Mesothelial cell of epicardium (in vitro differentiated cells): ENCODE measurements at regions not wholly inside any gene's neighbourhood (a gene's known extent, or its start where the extent isn't known, plus 50 kb on each side); places are given as distances from the start of the nearest gene placed in this dataset.

ENCODE experiments used
- DNase-seq, 2 experiments: peaks; one replicate each; pipeline ENCODE4 v3.0.0; 2021; ENCODE audit warnings: low spot score in 2 of 2; ENCODE audit not compliant: unreplicated experiment in 2 of 2
- H3K27ac Mint-ChIP-seq: 2 replicates; pipeline ENCODE4 v1.8.0; 2021; ENCODE audit warnings: mixed read lengths
- H3K27me3 Mint-ChIP-seq: 2 replicates; pipeline ENCODE4 v1.8.0; 2021; ENCODE audit warnings: low read depth, mixed read lengths
- H3K36me3 Mint-ChIP-seq: 2 replicates; pipeline ENCODE4 v1.8.0; 2021; ENCODE audit warnings: mixed read lengths
- H3K4me1 Mint-ChIP-seq: 2 replicates; pipeline ENCODE4 v1.8.0; 2021; ENCODE audit warnings: mixed read lengths
- H3K4me3 Mint-ChIP-seq: 2 replicates; pipeline ENCODE4 v1.8.0; 2021; ENCODE audit warnings: mild to moderate bottlenecking, moderate library complexity, mixed read lengths
- H3K9me3 Mint-ChIP-seq: 2 replicates; pipeline ENCODE4 v1.8.0; 2021; ENCODE audit warnings: mixed read lengths
- CTCF ChIP-seq: fragments of 200-600 bp; sonication (generic); IDR thresholded peaks from one replicate; pipeline ENCODE4 v1.5.0; 2021; ENCODE audit warnings: antibody characterized with exemption; ENCODE audit not compliant: unreplicated experiment

- peaks cover 2% of the 10 kb centered on the region for H3K4me1 Mint-ChIP-seq
- no peaks in the 10 kb centered on the region for H3K27me3 Mint-ChIP-seq
- no peaks in the 10 kb centered on the region for H3K9me3 Mint-ChIP-seq
- no peak for DNase-seq
- no peak overlapping the region for H3K27ac Mint-ChIP-seq
- H3K4me3 Mint-ChIP-seq, result no peak overlapping the region
- TF ChIP-seq CTCF, result no peak
- H3K36me3 Mint-ChIP-seq, result no peaks in the 10 kb centered on the region
Measured at GRCh38 chr7:52269669-52270068, 765.8 kb upstream of the POM121L12 start.

GRCh38 chr7:52261057-52261456, 774.4 kb upstream of the POM121L12 start:
- no peak overlapping the region for H3K27ac Mint-ChIP-seq
- H3K9me3 Mint-ChIP-seq, result peaks cover 6% of the 10 kb centered on the region
- DNase-seq, result no peak
- no peaks in the 10 kb centered on the region for H3K4me1 Mint-ChIP-seq
- no peaks in the 10 kb centered on the region for H3K27me3 Mint-ChIP-seq
- no peak overlapping the region for H3K4me3 Mint-ChIP-seq
- H3K36me3 Mint-ChIP-seq, result no peaks in the 10 kb centered on the region
- no peak for TF ChIP-seq CTCF

- Mint-ChIP-seq H3K27ac (no peak overlapping the region), H3K4me1 (no peaks in the 10 kb centered on the region), H3K36me3 (no peaks in the 10 kb centered on the region), H3K4me3 (no peak overlapping the region), H3K27me3 (no peaks in the 10 kb centered on the region), H3K9me3 (peaks cover 6% of the 10 kb centered on the region)
- no peak for TF ChIP-seq CTCF
- DNase-seq, result no peak
Measured at GRCh38 chr7:52260046-52260665, 775.3 kb upstream of the POM121L12 start.

GRCh38 chr7:52257890-52258289, 777.5 kb upstream of the POM121L12 start:
- H3K36me3 Mint-ChIP-seq, result no peaks in the 10 kb centered on the region
- H3K4me1 Mint-ChIP-seq, result no peaks in the 10 kb centered on the region
- TF ChIP-seq CTCF, result no peak
- peaks cover under 1% of the 10 kb centered on the region for H3K9me3 Mint-ChIP-seq
- H3K27me3 Mint-ChIP-seq, result no peaks in the 10 kb centered on the region
- DNase-seq, result no peak
- H3K27ac Mint-ChIP-seq, result no peak overlapping the region
- no peak overlapping the region for H3K4me3 Mint-ChIP-seq

- Mint-ChIP-seq H3K4me1 (no peaks in the 10 kb centered on the region), H3K27ac (no peak overlapping the region), H3K4me3 (no peak overlapping the region), H3K36me3 (no peaks in the 10 kb centered on the region), H3K27me3 (no peaks in the 10 kb centered on the region), H3K9me3 (no peaks in the 10 kb centered on the region)
- no peak for TF ChIP-seq CTCF
- no peak for DNase-seq
Measured at GRCh38 chr7:52254396-52255010, 780.9 kb upstream of the POM121L12 start.
